ENCODE measurements at regions not wholly inside any gene's neighbourhood (a gene's known extent, or its start where the extent isn't known, plus 50 kb on each side); places are given as distances from the start of the nearest gene placed in this dataset.

GRCh38 chr16:76023835-76024234 lies 253.4 kb upstream of the CNTNAP4 start:
- no peak for ATAC-seq (ENCODE audit: low FRiP score)
- no peak for DNase-seq (ENCODE audit: low spot score)
- TF ChIP-seq CTCF (IDR thresholded peaks at IDR 0.05) = no peak

- DNase-seq (ENCODE audit: low spot score) (no peak), ATAC-seq (ENCODE audit: low FRiP score) (no peak)
- no peak for TF ChIP-seq CTCF (IDR thresholded peaks at IDR 0.05)
Measured at GRCh38 chr16:76035689-76036088, 241.5 kb upstream of the CNTNAP4 start.

GRCh38 chr16:76038097-76038496 lies 239.1 kb upstream of the CNTNAP4 start:
- no peak for TF ChIP-seq CTCF (IDR thresholded peaks at IDR 0.05)
- DNase-seq (ENCODE audit: low spot score) (no peak), ATAC-seq (ENCODE audit: low FRiP score) (no peak)

- ATAC-seq (ENCODE audit: low FRiP score) (no peak), DNase-seq (ENCODE audit: low spot score) (no peak)
- TF ChIP-seq CTCF (IDR thresholded peaks at IDR 0.05) = no peak
Measured at GRCh38 chr16:76052725-76053124, 224.5 kb upstream of the CNTNAP4 start.

- no peak for TF ChIP-seq CTCF (IDR thresholded peaks at IDR 0.05)
- ATAC-seq (ENCODE audit: low FRiP score) = no peak
Measured at GRCh38 chr16:76059186-76059585, 218.0 kb upstream of the CNTNAP4 start.

GRCh38 chr16:76059701-76060100 lies 217.5 kb upstream of the CNTNAP4 start:
- ATAC-seq (ENCODE audit: low FRiP score) = no peak
- no peak for TF ChIP-seq CTCF (IDR thresholded peaks at IDR 0.05)
- DNase-seq (ENCODE audit: low spot score) = no peak

More at GRCh38 chr16:76059186-76059585, 218.0 kb upstream of the CNTNAP4 start:
- DNase-seq (ENCODE audit: low spot score) = no peak

- no peak for TF ChIP-seq CTCF (IDR thresholded peaks at IDR 0.05)
- ATAC-seq (ENCODE audit: low FRiP score) = no peak
- no peak for DNase-seq (ENCODE audit: low spot score)
Measured at GRCh38 chr16:76071690-76072089, 205.5 kb upstream of the CNTNAP4 start.

All from omental fat pad (tissue), 3 donors.